GM21528 (cell line): ENCODE measurements at regions not wholly inside any gene's neighbourhood (a gene's known extent, or its start where the extent isn't known, plus 50 kb on each side); places are given as distances from the start of the nearest gene placed in this dataset.
"Not testable (repeated sequence)": the region's sequence is repeated elsewhere in the genome, so short reads cannot be mapped to it uniquely, and the experiment has no call there.

Experiments
- ATAC-seq: cut with Tn5 transposase; IDR thresholded peaks from one replicate; pipeline ENCODE4 v1.9.1; 2021; ENCODE audit warnings: mild to moderate bottlenecking, moderate library complexity; ENCODE audit not compliant: unreplicated experiment, low FRiP score

DNA sequence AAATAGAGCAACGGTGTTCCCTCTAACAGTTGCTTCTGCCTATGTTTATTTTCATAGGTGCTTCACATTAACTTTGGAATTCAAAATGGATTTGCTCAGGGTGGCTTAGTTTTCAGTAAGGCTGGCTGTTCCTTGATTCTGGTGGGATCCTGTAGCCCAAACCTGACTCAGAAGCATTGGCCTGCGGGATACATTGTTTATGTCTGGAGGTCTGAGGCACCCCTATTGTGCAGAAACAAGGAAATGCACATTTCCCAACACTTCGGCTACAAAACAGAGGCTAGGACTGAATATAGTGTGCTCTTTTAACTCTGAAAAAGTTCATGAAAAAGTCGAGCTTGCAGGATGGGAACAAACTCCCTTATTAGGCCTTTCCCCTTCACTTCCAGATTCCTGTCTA, 133.8 kb upstream of the F3 start:
- no peak for ATAC-seq

DNA sequence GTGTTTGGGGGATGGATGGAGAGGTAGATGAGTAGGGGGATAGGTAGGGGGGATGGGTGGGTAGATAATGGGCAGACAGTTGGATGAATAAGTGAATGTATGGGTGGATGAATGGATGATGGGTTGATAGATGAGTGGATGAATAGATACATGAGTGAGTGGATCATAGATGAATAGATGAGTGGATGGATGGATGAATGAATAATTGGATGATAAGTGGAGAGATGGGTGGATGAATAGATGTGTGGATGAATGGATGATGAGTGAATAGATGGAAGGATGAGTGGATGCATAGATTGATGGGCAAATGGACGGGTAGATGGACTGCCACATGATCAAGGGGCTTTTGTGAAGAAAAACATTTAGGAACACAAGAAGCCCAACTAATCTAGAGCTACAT, 133.3 kb upstream of the F3 start:
- no peak for ATAC-seq

DNA sequence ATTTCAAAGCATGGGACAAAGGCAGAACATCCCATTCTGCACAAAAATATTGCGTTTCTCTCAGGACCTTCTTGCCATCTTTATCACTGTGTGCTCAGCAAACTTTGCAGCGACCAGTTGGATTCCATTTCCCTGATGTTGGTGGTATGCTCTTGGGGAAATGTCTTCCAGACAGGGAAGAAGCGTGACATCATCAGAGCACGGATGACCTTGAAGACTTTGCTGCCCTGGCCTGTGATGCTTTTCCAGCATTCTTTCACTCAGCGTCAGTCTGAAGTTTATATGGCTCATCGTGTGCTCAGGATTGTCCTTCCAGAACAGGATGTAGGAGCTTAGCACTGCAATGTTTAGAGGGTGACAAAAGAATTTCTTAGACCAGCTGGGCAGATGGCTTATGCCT, 131.4 kb upstream of the F3 start:
- ATAC-seq: no peak

DNA sequence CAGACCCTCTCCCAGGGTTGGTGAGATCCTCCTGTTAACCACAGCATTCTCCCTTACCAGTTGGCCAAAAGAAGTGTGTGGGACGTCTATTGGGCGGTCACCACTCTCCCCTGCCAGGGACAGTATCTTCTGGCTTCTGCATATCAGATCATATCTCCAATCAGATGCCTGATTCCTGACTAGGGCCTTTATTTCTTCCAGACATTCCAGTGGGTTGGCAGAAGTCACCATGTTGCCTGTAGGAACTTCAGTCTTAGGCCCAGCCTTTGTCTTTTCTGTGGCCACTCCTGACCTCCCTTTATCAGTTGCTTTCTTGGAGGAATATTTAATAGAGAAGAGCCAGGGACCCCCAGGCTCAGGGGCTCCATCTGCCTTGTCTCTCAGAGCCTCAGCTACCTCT, 130.4 kb upstream of the F3 start:
- no peak for ATAC-seq

DNA sequence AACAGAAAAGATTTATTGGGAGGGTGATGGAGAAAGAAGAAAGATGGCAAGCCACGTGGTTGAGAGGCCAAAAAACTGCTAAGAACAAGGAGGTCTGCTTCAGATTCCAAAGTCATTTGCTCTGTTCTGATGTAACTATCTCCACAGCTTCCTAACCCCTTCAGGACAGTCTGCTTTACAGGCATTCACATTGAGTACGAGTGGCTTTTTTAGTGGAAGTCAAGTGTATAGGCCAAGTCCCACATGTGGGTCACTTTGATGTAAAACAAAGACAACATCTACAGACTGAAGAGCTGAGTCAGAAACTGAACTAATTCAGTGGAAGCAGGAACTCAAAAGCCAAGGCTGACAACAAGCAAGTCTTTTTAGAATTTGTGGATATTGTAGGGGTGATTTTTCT, 128.7 kb upstream of the F3 start:
- ATAC-seq: no peak

DNA sequence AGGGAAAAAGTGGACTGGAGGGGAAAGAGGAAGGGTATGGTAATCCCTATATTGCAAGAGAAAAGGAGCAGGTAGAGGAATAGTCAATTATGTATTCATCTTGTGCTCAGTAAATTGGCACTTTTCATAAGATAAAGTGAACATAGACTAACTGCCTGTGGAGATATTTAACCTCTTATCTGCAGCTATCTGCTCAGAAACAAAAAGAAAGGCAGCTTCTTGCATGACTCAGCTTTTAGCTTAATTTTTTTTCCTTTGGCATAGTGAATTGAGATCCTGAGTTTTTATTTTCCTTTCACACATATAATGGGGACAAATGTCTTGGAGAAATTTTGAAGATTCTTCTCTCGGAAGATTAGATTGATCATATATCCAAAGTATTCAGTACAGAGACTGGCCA, 127.6 kb upstream of the F3 start:
- no peak for ATAC-seq

DNA sequence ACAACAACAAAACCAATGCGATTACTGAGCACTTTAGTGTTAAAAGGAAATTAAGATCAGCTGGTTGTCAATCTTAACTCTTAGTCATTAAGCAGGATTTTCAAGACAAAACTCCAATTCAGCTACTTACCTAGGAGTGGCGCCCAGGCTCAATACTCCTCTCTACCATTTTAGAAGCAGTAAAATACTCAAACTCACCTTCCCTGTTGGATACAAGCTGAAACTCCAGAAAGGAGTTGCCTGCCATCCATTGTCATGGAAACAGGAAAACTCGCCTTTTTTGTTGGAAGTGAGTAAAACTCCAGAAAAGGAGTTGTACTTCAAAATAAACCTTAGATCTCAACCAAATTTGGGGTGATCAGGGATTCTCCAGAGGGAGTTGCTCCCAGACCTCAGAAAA, 127.0 kb upstream of the F3 start:
- no peak for ATAC-seq

DNA sequence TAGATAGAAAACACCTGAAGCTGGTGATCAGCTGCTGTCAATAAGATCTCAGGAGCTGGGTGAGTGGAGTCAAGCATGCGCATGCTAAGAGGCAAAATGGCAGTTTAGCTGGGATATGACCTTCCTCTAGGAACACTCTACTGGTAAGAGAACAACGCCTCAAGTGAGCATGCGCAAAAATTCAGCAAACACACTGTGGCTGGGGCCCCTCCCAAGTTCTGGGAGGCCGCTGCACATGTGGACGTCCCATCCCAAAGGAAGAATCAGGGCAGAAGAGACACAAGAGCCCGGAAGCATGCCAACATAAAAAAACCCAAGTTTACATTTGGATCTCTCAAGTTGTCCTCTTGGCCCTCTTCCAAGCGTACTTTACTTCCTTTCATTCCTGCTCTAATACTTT, 126.3 kb upstream of the F3 start:
- no peak for ATAC-seq

DNA sequence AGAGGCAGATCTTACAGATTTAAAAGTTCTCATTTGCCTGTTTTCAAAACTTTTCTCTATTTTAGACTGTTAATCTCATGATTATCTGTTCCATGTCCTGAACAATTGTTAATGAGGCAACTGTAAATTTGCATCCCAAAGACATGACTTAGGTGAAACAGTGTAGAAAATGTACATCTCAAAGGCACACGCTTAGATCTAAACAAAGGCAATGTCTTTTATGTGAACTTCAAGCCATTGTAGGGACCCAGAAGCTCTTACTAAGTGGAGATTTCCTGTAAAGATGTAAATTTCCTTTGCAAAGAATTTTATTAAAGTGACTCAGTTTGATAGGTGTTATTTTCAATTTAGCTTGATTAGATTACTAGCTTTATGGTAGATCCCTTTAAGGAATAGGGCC, 125.2 kb upstream of the F3 start:
- no peak for ATAC-seq

DNA sequence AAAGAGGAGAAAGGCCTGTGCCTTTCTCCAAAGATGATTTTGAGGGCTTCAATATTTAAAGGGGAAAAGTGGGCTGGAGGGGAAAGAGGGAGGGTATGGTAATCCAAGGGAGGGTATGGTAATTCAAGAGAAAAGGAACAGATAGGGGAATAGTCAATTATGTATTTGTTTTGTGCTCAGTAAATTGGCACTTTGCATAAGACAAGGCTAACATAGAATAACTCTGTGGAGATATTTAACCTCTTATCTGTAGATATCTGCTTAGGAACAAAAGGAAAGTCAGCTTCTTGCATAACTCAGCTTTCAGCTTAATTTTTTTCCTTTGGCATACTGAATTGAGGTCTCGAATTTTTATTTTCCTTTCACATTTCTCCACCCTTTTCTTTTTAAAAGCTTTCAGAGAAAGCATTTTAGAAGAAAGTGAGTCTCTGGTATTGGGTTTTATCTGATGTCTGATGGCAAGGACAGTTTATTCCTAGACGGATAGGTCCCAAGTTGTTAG, 119.9 kb upstream of the F3 start:
- no peak for ATAC-seq

DNA sequence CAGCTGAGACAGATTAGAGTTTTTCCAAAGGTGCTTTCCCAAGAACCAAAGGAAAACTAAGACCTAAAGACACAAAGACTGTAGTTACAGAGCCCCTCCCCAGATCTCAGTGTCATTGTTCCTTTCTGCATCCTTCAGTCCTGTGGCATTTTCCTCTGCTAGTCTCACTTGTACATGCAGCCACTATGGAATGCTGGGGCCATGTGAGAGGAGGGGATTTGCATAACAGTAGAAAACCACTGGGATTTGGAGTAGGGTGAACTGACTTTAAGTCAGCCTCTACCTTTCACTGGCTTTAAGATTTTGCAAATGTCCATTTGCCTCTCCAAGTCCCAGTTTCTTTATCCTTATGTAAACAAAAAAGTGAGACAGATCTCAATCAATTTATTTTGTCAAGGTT, 119.4 kb upstream of the F3 start:
- ATAC-seq: no peak

DNA sequence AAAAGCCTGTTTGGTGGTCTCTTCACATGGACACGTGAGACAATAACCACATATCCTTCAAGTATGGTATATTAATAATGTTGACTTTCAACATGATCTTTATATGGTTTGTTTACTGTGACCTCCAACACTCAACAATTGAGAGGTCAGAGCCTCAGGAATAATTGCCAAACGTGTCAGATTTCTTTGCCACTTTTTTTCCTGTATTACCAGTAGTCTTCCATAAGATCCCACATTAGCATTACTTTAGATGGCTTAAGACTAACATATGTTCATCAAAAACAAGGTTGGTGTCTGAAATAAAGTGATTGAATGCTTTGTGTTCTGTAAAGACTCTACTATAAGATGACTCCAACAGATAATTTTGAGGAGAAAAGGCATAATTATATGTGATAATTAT, 118.7 kb upstream of the F3 start:
- no peak for ATAC-seq

DNA sequence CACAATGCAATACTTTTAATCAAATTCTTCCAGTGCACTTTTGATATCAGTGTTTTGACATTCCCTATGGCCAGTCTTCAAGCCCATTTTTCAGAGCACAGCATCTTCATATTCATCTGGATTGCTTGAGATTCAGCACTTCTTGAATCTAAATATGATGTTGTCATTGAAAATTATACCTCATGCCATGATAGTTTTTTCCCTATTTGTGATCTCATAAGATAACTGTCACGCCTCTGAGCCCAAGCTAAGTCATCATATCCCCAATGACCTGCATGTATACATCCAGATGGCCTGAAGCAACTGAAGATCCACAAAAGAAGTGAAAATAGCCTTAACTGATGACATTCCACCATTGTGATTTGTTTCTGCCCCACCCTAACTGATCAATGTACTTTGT, 117.6 kb upstream of the F3 start:
- not testable (repeated sequence) for ATAC-seq

DNA sequence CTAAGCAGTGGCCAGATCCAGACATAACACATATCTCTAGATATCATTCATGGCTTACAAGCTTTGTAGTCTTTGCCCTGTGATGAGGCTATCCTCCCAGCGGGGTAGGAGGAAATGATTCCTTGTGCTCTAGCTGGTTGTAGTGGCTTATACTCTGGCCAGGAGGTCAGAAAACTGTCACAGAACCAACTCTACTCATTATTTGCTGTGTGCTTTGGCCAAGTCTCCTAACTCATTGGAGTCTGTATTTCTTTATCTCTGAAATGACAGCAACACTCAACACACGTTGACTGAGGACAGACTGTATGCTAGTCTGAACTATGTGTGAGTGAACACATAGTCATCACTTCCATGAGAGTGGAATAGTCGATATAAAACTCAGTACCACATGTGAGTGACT, 116.7 kb upstream of the F3 start:
- no peak for ATAC-seq

DNA sequence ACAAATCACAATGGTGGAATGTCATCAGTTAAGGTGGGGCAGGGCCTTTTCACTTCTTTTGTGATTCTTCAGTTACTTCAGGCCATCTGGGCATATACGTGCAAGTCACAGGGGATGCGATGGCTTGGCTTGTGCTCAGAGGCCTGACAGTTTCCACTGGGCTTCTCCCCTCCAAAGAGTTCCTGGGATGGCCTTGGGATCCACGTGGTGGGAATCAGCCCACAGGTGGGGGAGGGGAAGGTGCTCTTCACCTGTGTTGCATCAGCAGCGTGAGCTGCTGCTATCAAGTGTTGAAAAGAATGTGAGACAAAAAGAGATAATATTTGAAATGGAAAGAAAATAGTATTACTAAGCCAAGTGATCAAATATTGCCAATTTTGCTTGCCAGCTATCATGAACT, 116.2 kb upstream of the F3 start:
- ATAC-seq: not testable (repeated sequence)

DNA sequence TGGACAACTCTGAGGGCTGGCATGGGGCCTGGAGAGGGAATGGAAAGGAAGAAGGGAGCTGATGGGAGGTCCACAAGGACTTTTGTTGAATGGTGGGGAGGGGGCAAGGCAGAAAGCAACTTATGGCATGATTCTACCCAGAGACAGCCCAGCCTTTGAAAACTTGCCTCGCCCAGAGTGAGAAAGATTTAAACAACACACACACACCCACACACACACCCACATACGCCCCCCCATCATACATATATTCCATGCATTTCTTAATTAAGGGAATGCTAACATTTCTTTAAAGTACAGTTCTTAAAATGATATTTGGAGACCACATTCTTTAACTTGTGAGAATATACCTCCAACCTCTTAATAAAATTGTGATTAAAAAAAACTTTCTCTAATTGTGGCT, 115.4 kb upstream of the F3 start:
- no peak for ATAC-seq

DNA sequence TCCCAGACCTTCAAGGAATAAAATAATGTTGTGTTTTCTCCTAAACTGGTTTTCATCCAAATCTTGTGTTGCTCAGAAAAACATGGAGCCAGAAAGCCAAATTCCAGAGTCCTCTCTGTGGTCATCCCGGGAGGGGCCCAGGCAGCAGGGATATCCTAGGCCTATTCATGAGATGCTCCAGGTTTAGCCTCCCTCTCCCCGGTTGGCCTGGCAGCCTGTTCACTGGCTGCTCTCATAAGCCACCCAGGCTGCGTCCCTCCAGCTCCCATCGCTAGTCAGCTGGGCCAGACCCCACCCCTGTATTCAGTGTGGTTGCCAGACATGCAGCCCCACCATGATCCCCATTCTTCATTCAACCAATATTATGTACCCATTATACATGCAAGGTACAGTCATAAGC, 113.4 kb upstream of the F3 start:
- ATAC-seq: no peak

DNA sequence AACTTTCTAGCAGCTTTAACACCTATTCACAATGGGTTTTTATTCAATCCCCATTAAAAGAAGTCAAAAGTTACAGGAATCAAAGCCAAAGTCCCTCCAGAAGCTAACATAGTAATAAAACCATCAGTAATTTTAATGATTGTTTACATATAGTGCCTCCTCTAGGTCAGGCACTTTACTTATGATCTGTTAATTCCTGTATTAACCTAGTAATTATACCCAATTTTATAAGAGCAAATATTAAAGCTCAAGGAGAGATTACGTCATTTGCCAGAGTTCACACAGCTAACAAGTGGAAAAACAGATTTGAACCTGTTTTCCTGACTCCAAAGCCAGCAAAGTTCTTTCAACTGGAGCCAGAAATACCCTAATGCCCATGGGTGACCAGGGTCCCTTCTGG, 112.9 kb upstream of the F3 start:
- ATAC-seq: no peak

DNA sequence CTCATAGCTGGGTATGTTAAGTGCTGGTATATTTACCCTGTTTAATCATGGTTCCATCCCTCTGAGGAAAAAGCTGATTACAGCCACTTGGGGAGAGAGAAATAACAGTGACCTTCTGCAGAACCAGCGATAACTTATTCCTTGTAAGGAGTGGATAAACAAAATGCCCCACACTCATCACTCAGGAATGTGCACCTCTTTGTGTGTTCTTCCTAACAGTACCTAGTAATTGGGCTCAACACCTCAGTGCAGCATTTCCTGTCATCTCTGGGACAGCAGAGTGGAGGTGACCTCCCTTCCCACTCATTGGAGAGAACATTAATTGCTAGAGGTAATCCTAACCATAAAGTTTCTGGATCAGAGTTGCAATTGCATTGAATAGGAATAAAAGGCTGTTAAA, 112.5 kb upstream of the F3 start:
- no peak for ATAC-seq

DNA sequence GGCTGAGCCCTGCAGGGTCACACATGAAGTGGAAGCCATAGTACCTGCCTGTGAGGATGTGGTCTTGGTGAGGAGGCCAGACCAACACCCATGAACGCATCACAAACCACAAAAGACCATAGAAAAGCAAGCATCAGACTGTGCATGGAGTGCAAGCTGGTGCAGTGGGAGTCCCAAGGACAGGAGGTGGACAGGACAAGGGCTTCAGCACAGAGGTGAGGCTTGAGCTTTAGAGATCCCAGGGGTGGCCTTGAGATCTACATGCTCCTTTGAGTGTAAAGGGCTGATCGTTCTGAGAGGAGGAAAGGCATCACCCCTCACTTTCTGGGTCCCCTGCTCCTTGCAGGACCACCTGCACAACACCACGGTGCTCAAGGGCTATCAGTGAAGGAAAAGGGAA, 111.9 kb upstream of the F3 start:
- no peak for ATAC-seq

DNA sequence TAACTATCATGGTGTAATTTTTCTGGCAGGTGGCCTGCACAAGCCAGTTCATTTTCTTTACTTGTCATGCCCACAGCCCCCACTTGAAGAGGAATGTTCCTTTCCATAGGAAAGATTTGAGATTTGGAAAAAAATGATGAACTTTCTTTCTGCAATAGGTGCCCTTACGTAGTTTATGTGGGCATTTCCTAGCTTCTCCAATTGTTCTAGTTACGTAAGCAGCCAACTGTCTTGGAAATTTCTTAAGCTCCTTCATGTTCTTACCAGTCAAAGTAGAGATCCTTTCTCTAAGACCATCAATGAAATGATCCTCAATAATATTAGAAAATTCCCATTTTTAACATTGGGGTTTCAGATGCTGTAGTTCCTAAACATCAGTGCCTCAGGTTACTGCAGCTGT, 109.5 kb upstream of the F3 start:
- no peak for ATAC-seq

DNA sequence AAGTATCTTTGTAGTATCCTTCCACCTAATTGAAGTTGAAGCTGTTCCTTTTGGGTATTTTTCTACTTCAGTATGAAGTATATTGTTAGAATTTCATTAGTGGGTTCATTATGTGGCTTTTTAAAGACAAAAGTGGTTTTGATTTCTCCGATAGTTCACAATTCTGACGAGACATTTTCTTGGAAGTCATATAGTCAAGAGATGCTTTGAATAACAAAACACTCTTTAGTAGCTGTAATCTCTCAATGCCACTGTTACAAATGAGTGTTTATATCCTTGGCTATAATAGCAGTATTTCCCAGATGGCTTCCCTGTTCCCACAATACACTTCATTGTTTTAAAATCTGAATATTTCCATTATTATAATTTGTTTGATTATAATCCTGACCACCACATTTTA, 108.7 kb upstream of the F3 start:
- ATAC-seq: no peak

DNA sequence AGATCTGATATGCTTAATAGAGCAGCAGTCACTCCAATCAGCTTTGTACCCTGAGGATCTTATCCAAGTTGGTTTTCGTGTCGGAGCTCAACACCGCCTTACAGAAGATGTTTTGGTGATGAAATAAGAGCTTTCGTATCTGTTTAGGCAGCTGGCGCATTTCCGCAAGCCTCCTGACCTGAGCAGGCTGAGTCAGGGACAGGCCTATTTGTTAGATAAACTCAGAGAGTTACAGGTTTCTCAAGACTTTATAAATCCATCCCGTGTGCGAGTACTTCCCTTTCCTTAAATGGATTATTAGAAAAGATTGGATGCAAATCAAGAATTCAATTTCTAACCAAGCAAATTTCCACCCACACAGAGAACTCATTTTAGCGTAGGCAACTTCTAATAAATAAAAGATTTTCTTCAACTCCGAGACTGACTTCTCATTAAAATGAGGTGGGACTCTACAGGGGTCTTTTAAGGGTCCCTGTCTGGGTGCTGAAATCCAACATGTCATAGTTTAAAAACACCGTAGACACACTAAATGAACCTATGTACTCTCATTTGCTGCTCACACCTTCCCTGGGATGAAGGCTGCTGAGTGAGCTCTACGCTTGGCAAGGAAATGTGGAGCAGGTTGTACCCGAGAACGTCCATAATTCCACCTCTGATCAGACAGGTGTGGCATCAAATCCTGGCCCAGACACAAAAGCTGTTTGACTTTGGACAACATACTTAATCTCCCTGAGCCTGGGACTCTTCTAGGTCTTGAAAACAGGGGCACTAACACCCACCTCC, 106.9 kb upstream of the F3 start:
- no peak for ATAC-seq
